ENCODE measurements at regions not wholly inside any gene's neighbourhood (a gene's known extent, or its start where the extent isn't known, plus 50 kb on each side); places are given as distances from the start of the nearest gene placed in this dataset.

DNA sequence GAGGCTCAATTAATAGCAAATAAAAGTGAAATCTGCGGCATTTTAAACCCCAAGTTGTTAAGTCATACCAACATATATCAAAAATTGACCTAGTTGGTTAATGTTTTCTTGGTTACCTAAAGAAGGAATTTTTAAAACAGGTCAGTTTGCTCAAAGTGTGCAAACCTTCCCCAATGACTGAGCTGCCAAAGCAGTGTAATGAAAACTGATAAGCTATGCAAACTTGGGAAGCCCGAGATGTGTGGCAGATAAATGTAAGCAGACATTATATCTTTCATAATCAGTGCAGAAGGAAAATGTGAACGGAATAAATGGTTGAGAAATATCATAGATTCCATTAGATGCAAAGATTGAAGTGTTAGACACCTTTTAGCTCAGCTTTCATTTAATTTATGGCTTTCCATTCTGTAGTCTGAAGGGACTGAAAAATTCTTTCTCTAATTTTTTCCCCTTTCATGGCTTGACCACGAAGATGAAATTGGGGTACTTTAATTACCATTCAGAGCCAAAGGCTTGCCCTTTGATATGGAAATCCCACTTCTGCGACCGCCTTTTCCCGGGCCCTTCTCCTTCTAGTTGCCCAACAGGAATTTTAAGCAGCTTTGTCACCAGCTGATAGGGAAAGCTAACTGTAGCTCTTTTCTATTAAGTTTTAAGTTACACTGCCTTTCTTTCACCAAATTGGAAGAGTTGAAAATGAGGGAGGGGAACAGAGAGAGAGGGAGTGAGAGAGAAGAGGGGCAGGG is 306.6 kb upstream of the SOX5 start:
- no peak for DNase-seq

DNA sequence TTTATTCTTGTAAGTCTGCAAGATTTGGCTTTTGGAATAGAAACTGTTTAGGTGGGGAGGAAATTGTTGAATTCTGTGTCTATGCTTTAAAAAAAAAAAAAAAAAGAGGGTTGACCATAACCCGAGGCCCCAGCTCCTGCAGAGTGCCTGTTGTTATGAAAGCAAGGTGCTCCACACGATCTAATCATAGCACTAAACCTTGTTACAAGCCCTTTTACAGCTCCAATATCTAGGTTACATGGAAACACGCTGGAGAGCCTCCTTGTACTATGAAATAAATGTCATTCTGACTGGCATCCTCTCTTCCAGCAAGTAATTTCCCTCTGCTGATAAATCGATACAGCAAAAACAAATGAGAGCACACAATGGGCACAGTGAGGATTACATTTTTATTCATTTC is 303.1 kb upstream of the SOX5 start:
- DNase-seq, result no peak

DNA sequence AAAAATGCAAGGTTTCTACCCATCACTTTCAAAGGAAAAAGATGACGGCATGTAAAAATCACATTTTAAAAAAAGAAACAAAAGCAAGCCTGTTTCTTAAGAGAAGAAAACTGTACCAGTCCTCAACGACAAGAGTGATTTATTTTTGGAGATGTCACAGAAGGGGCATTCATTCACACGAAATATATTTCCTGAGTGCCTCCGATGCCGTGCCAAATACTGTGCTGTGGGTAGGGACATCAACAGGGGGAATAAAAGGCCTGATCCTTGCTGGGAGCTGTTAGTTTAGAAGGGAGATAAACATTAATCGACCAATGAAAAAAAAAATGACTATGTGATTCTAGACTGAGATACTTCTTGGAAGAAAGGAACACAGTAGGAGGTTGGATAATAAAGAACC is 297.5 kb upstream of the SOX5 start:
- DNase-seq, result no peak

DNA sequence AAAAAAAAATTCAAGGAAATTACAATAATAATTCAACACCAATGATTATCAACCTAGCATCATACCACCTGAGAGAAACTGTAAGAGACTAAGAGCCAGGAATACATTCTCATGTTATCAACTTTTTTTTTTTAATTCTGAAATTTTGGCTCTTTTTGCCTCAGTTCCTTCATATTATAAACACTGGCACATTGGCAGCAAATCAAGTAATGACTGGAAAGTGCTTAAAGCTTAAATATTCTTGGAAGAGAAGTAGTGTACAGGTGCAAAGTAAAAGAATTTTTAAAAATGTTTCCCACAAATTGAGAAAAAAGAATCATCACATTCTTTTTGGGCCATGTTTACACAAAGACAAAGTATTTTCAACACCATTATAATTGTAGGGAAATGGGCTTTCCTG is 296.9 kb upstream of the SOX5 start:
- no peak for DNase-seq

DNA sequence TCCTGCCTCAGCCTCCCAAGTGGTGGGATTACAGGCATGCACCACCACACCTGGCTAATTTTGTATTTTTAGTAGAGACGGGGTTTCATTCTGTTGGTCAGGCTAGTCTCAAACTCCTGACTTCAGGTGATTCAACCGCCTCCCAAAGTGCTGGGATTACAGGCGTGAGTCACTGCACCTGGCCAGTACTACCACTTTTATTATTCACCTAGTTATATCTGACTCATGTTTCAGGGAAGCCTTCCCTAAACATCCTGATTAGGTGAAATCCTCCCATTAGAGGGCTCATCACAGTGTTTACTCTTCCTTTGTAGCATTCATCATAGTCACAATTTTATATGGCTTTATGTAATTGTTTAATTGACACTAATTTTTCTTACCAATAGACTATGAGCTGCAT is 295.3 kb upstream of the SOX5 start:
- no peak for DNase-seq

DNA sequence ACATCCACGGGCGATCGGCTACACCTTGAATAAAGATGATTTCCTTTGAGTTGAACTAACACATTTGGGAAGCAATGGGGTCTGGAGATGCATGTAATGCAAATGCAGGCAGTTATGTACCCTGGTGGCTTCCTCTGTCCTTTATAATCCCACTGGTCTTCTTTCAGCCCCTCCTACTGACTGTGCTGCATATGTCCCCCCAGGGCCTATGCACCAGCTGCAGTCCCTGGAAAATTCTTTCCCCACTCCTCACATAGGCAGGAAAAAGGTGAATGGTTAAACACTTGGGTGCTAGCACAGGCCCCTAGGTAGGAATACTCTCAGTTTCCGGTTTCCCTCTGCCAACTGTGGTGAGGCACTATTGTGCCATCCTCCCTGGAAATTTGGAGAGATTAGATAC is 294.8 kb upstream of the SOX5 start:
- DNase-seq, result no peak

DNA sequence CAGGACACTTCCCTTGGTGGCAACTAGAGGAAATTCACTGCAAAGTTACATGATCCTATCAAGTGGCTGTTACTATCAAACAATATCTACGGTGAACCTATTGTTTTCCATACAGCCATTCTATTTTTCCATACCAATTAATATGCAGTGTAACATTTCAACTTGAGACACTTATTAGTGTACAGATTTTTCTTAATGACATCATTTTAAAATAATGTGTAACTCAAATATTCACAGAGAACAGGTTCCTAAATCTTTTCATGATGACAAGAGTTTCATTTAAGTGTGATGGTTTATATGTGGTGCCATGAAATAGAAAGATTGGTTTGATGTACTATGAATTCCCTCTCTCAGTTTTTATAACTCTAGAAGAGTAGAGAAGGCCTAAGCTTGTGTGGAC is 291.2 kb upstream of the SOX5 start:
- DNase-seq, result no peak

DNA sequence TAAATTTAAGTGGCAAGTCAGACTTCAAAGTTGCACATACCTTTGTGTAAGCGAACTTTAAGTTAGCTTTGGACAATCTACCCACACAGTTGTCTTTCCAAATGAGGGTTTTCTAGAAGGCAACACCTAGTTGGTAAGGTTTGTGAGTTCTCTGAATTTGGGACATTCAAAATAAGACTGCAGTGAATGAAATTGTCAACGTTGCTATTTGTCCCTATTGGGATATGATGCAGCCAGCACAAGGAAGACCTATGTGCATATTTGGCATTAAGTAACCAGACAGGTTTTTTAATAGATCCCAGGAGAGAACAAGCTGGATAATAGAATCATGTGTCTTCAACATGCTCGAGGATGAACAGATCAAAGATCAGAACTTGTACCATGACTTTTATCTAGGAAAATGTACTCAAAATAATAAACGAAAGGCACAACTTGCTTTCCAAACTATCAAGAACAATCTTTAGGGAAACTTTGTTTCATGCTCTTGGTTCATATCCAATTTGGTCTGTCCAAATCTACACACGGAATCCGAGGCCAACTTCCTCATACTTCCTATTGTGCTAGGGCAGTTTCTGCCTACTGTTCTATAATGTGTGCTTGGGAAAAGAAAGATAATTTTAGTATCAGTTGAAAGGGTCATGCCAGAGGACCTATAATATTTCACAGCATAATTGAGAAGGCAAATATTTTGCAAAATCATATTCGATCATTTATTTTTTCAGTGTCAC is 284.2 kb upstream of the SOX5 start:
- no peak for DNase-seq

DNA sequence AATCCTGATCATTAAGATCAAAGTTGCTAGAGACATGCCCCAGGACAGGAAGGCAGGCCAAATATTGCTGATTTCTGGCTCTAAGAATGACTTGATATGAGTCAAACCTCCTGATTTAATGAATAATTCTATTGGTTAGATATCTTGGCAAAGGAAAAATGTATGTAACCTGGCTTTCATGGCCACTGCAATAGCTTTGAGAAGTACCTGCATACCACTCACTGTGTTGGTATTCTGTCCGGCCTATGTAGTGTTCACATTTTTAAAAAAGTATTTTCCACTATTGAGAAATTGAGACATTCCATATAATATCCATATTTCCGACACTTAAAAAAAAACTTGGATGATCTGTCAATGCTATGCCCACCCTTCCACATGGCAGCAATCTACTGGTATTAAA is 283.1 kb upstream of the SOX5 start:
- no peak for DNase-seq

DNA sequence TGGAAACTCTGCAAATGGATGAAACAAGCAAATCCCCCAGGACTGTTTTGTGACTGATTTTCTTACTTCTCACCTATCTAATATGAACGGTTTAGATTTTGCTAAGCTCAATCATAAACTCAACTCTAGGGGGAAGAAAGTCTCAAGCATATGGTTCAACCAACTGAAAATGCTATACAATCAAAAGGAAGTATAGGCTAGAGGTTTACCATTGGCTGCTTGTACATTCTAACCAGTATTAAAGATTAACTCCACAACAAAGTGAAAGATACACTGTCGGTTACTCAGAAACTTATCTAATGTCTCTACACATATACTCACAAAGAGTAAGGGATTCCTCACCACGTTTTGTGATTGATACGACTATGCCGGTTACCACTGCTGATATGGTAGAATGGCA is 281.8 kb upstream of the SOX5 start:
- no peak for DNase-seq

DNA sequence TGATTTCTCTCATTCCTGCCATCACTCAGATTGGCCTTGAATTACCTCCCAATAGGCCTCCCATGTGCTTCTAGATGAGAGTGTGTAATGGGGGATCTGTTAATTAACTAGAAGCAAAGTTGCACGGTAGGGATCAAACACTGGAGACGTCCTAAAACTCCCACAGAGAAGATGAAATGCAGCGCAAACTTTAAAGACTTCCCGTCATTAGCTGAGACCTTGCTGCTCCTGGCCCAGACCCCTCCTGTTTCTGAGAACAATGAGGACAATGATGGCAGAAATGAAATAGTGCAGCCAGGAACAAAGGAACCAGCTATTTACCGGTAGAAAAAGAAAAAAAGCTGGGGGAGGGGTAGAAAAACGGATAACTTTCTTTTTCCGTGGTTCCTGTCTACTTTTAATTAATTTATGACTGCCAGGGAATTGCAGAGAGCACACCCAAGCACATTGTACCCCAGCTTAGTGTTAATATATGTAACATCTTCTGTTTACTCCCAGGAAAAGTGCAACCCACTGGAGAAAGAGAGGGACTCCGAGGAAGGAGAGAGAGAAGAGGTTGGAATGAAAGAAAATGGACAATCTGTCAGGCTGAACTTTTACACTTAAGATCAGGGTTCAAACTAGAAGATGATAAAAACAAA is 280.7 kb upstream of the SOX5 start:
- no peak for DNase-seq

DNA sequence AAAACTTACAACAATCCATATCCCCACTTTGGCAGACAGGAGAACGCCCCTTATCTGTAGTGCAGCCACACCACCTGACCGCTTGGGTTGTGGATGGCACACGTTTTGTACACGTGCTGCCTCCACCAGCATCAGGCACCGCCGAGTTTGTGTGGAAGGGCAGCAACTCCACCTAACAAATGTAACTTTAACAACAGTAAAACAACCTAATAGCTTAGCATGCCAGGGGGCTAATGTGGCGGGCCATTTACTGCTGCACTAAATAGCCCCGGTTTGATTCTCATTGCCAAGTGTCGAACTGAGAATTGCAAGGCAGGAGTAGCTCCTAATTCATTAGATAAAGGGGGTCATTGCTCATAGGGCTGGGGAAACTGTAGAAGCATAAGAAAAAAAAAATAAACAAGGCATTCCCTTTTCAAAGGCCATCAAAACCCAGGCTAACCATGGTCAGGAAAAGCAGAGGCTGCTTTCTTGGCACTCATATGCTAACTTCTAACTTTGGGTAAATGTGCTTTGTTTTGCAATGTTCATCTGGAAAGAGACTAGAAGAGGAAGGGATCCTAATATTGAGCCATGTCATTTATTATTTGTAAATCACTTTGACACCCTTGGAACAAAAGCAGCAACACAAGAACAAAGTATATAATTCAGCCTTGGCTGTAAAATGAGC is 279.7 kb upstream of the SOX5 start:
- no peak for DNase-seq

DNA sequence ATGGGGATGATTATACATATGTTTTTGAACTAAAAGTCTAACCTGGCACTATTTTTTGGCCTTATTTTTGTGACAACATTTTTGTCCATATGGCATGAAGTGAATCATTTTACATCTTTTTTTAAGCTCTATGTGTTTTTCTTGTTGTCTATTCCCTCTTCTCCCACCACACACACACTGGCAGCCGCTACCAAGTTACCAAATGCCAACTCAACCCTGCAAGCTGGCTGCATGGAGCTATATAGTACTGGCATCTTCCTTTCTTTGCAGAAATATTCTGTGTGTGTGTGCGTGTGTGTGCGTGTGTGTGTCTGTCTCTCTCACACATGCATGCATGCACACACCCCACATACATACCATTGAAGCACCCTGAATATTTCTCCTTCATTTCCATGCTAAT is 278.9 kb upstream of the SOX5 start:
- no peak for DNase-seq

DNA sequence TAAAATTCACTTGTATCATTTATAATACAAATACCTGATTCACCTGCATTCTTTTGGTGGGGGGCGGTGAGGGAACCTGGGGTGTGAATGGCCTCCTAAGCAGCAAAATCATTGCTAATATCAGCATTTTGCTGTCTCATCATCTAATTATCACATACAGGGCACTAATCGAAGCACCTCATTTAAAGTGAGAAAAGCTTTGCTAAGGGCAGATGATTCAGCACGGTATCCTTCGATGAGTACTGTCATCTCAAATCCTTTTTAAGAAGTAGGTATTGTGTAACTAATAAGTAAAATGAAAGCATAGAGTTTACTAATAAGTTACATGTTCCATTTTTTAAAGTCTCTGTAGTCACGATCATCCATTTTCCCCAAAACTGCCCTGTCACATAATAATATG is 278.1 kb upstream of the SOX5 start:
- DNase-seq, result no peak

DNA sequence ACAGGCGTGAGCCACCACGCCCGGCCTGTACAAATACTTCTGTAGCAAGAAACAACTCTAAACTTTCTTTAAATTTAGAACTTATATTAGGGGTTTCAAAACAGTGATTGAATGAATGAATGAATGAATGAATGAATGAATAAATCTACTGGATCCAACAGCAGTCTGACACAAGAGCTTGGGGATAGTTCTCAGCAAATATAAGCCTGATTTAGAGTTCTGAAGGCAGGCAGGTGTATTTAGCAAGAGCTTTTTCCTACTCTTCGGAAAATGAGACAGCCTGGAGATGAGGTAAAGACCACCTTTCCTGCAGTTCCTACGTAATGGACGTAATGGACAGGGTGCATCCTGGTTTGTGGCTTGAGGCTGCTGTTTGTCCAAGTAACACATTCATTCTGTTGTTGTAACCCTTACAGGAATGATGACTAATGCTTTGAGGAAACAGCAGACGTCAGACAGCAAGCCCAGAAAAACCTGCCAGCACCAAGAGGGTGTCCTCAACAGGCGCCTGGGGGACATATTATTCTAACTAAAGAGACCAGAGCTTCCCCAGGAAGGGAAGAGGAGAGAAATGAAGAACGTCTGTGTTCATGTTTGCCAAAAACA is 277.4 kb upstream of the SOX5 start:
- DNase-seq, result no peak

DNA sequence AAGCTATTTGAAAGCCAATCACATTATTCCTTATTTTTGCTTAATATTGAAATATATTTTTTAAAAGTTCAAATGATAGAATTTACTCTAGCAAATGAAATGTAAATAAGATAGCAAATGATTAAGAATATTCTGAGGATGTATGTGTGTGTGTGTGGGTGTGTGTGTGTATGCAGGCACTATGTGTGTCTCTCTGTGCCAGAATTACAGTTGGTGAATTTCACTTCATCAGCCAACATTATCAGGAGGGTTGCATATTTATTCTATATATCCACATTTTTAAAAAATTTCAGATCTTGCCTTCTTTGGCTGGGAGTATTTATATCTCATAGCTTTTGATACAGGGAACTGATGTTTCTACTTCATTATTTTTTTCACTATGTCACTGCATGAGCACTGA is 274.9 kb upstream of the SOX5 start:
- no peak for DNase-seq

DNA sequence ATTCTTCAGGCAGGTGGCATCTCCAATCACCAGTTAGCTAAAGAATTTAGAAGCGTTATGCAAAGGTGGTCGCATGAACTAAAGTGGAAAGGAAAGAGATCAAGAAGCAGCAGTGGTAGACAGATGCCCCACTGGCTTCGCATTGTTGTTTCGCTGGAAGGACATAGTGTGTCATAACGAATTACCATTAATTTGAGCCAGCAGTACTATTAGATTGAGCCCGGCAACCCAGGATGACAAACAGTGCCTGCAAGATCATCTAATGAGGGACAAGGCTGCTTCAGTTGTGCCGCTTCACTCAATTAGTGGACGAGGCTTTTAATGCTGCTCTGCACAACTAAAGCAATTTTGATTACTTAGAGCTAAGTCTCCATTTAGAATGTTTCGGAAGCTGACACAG is 274.5 kb upstream of the SOX5 start:
- no peak for DNase-seq

DNA sequence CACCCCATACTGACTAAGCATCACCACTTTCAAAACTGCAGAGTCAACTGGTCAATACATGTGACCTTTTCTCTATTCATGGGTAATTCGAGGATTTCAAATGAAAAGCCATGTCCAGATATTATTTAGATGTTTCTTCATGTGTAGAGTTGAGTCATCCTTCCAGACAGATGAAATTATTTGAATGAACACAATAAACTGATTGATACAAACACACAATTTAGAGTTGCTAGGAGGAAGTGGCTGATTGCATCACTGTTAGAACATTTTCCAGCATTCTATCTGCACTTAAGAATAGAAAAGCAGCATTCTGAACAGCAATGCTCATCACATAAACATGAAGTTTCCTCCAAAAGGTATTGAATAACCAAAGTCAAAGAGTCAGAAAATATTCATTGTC is 273.5 kb upstream of the SOX5 start:
- DNase-seq, result no peak

DNA sequence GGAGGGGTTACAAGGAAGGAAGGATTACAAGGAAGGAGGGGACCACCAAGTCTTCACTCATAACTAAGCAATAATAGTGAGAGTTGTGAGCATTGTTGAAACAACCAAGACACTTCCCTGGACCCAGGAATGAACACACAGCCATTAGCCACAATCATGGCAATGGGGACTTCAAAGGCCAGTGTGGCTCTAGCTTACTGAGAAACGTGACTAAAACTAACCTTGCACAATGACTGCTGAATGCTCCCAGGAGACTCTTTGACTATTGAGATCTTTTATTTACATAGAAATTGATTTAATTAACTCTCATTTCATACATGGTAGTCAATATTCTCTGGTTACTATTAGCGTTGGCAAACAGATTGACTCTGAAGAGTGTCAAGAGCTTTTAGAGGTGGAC is 263.0 kb upstream of the SOX5 start:
- DNase-seq, result no peak

DNA sequence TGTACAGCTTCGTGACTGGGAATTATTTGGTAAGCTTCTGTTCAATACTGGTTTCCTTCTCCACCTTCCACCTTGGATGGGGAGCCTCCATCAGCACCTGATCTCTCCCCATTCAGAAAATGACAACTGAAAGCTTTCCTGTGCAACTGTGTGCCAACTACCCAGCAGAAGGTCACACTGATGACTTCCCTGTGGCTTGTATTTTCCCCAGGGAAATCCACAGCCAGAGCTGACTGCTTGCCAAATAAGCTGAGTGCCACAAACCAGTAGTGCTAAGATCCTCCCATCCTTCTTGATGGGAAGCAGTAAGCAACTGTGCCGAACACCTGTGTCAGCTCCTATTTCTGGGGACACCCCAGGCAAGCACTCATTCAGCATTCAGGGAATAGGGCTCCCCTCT is 257.2 kb upstream of the SOX5 start:
- DNase-seq, result no peak

DNA sequence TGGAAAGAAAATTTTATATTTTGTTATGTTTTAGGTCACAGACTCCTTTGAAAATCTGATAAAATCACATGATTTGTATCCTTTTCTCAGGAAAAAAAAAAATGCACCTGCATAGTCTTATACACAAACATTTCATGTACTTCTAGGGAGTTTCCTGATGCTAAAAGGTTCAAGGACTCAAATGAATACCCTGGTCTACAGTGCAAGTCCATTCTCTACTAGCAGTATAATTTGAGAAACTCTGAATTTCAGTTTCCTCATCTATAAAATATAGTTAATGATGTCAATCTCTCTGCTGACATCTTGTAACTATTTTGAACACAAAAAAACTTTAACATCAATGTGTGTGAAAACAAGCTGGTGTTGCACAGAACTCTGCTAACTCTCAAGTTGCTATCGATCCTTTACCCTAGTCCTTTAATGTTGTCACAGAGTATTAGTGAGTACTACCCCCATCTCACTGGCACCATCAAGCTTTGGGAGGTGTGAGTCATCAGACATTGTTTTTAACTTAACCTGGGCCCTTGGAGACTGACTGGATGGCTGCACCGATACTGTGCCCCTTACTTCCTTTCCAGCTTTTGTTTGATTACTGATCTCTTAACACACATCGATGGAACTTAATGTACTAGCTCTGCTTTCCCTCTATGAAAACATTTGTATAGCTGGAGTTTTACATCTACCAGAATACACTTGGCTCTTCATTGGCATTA is 251.9 kb upstream of the SOX5 start:
- no peak for DNase-seq

DNA sequence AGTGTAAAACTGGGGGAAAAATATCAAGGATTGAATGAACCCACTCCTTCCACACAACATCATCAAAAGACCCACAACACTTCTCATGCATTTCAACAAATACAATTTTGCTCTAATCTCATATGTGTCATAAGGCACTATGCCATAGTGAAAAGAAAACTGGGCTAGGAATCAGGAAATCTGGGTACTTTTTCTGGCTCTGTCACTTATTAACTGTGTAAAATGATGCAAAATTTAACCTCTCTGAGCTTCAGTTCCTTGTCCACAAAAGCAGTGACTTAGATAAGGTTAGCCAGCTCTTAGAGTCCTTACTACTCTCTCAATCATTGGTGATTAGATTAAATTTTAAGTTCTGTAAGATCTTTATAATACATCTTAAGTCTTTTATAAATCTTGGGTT is 250.5 kb upstream of the SOX5 start:
- DNase-seq, result no peak
